Upper lobe of left lung (tissue), 4 donors: ENCODE measurements at regions not wholly inside any gene's neighbourhood (a gene's known extent, or its start where the extent isn't known, plus 50 kb on each side); places are given as distances from the start of the nearest gene placed in this dataset.

Experiments
- CTCF ChIP-seq, 6 experiments: fragments of 450-650 bp in 4 of 6; fragments of 200-600 bp in 2 of 6; sonication (generic) in 2 of 6; IDR thresholded peaks; one replicate each; pipeline ENCODE4 v1.5.1; 2016 to 2019; ENCODE audit warnings: antibody characterized with exemption in 6 of 6
- EP300 ChIP-seq, 4 donors: sonication (generic); formaldehyde crosslinking; IDR thresholded peaks; one replicate each; pipeline ENCODE4 v1.5.1; 2017; ENCODE audit warnings: antibody characterized with exemption in 4 of 4, control low read depth in 2 of 4
- POLR2A ChIP-seq, 4 donors: fragments of 450-650 bp; IDR thresholded peaks; one replicate each; pipeline ENCODE4 v1.5.1; 2016 to 2017; ENCODE audit warnings: antibody characterized with exemption in 4 of 4, mild to moderate bottlenecking in 2 of 4
- POLR2AphosphoS5 ChIP-seq, 2 donors: sonication (generic); formaldehyde crosslinking; IDR thresholded peaks; one replicate each; pipeline ENCODE4 v1.5.1; 2017; ENCODE audit warnings: antibody characterized with exemption in 2 of 2

- TF ChIP-seq CTCF (IDR thresholded peaks at IDR 0.05) (no peak), POLR2A (IDR thresholded peaks at IDR 0.05) (no peak), EP300 (IDR thresholded peaks at IDR 0.05) (no peak), POLR2AphosphoS5 (IDR thresholded peaks at IDR 0.05) (no peak)
Observed at GRCh38 chr6:147001621-147002020, 202.6 kb upstream of the STXBP5 start.
